Astrocyte (in vitro differentiated cells and primary cell): ENCODE measurements at regions not wholly inside any gene's neighbourhood (a gene's known extent, or its start where the extent isn't known, plus 50 kb on each side); places are given as distances from the start of the nearest gene placed in this dataset.
"Not testable (repeated sequence)": the region's sequence is repeated elsewhere in the genome, so short reads cannot be mapped to it uniquely, and the experiment has no call there.

Experiments used
- EZH2 ChIP-seq: IDR thresholded peaks from 2 replicates; pipeline ENCODE4 v1.6.1; 2012; ENCODE audit warnings: mild to moderate bottlenecking, low read length, inconsistent platforms; ENCODE audit not compliant: insufficient read depth
- TF ChIP-seq, protein P1 (sequence below): IDR thresholded peaks from 2 replicates; pipeline ENCODE4 v1.5.1; 2011; ENCODE audit warnings: low read depth, mild to moderate bottlenecking, inconsistent platforms, low read length, moderate library complexity; ENCODE audit not compliant: insufficient read depth

DNA sequence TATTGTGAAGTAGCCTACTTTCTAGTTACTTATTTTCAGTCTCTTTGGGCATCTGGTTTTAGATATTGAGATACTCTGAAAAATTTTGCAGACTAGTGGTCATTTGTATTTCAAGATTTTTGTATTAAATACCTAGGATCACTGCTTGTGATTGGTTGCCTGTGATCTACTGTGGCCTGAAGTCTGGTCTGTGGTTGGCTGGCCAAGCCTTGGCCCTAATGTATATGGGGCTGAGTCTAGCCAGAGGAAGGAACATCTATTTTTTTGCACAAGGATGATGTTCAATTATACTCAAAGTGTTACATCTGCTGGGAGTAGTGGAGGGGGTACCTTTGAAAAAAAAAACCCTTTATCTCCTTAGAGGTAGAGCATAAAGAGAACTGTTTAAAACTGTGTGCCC, 50.2 kb upstream of the NIPA1 start:
- TF ChIP-seq, protein P1, sequence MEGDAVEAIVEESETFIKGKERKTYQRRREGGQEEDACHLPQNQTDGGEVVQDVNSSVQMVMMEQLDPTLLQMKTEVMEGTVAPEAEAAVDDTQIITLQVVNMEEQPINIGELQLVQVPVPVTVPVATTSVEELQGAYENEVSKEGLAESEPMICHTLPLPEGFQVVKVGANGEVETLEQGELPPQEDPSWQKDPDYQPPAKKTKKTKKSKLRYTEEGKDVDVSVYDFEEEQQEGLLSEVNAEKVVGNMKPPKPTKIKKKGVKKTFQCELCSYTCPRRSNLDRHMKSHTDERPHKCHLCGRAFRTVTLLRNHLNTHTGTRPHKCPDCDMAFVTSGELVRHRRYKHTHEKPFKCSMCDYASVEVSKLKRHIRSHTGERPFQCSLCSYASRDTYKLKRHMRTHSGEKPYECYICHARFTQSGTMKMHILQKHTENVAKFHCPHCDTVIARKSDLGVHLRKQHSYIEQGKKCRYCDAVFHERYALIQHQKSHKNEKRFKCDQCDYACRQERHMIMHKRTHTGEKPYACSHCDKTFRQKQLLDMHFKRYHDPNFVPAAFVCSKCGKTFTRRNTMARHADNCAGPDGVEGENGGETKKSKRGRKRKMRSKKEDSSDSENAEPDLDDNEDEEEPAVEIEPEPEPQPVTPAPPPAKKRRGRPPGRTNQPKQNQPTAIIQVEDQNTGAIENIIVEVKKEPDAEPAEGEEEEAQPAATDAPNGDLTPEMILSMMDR = not testable (repeated sequence)
- TF ChIP-seq EZH2 = not testable (repeated sequence)
